ENCODE measurements at regions not wholly inside any gene's neighbourhood (a gene's known extent, or its start where the extent isn't known, plus 50 kb on each side); places are given as distances from the start of the nearest gene placed in this dataset.
A peak's percentile ranks its signal among the peaks of the same experiment; 100 is the strongest.

DNA sequence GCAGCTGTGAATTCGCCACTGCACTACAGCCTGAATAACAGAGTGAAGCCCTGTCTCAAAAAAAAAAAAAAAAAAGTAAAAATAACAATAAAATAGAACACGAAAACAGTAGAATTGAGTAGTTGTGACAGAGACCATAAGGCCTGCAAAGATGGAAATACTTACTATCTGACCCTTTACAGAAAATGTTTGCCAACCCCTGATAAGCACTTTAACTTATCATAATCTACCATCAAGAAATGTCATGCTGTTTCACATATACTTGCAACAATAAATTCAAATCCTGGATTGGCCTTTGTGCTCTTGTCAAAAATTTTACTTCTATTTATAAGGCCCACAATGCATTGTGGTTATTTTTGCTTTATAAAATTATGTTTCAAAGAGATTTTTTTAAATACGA is 75.5 kb downstream of the ING2 start (continued):
- TF ChIP-seq ZNF551 (CRISPR knock-in tag; IDR thresholded peaks at IDR 0.05), result no peak
- TF ChIP-seq, protein P1, sequence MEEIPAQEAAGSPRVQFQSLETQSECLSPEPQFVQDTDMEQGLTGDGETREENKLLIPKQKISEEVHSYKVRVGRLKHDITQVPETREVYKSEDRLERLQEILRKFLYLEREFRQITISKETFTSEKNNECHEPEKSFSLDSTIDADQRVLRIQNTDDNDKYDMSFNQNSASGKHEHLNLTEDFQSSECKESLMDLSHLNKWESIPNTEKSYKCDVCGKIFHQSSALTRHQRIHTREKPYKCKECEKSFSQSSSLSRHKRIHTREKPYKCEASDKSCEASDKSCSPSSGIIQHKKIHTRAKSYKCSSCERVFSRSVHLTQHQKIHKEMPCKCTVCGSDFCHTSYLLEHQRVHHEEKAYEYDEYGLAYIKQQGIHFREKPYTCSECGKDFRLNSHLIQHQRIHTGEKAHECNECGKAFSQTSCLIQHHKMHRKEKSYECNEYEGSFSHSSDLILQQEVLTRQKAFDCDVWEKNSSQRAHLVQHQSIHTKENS (CRISPR knock-in tag; IDR thresholded peaks at IDR 0.05), result no peak
- TF ChIP-seq EGR1 (conservative IDR thresholded peaks at IDR 0.05), result no peak
- no peak for TF ChIP-seq GTF2F1 (IDR thresholded peaks at IDR 0.05; ENCODE audit: low read depth, low read length)
- peak; percentile 81 for TF ChIP-seq CBFA2T3 (IDR thresholded peaks at IDR 0.05)
- no peak for TF ChIP-seq NFIC (IDR thresholded peaks at IDR 0.05)
- no peak for TF ChIP-seq ZNF584 (CRISPR knock-in tag; IDR thresholded peaks at IDR 0.05; ENCODE audit: low read depth)
- TF ChIP-seq PCBP2 (IDR thresholded peaks at IDR 0.05; ENCODE audit: low read depth, low read length, poor library complexity, severe bottlenecking), result no peak
- TF ChIP-seq BRCA1 (IDR thresholded peaks at IDR 0.05), result no peak
- TF ChIP-seq BRCA1 (CRISPR knock-in tag; IDR thresholded peaks at IDR 0.05), result no peak
- TF ChIP-seq BRD4 (IDR thresholded peaks at IDR 0.05), result no peak
- TF ChIP-seq ZNF121 (CRISPR knock-in tag; conservative IDR thresholded peaks at IDR 0.05), result no peak
- TF ChIP-seq ID3 (CRISPR knock-in tag; IDR thresholded peaks at IDR 0.05), result no peak
- TF ChIP-seq ID3 (tag; IDR thresholded peaks at IDR 0.05), result no peak
- TF ChIP-seq KHSRP (IDR thresholded peaks at IDR 0.05), result no peak
- TF ChIP-seq MTA2 (IDR thresholded peaks at IDR 0.05; ENCODE audit: low read depth), result 0 out of 2 replicates have a peak, but pooled peaks have one; percentile 25
- TF ChIP-seq ZSCAN29 (IDR thresholded peaks at IDR 0.05), result no peak
- no peak for TF ChIP-seq CREB1 (IDR thresholded peaks at IDR 0.05)
- no peak for TF ChIP-seq CREB1 (CRISPR knock-in tag; IDR thresholded peaks at IDR 0.05)
- TF ChIP-seq SMC3 (conservative IDR thresholded peaks at IDR 0.05; ENCODE audit: insufficient read depth, low read depth, low read length), result no peak
- TF ChIP-seq TAL1 (IDR thresholded peaks at IDR 0.05), result peak; percentile 79
- TF ChIP-seq, protein P2, sequence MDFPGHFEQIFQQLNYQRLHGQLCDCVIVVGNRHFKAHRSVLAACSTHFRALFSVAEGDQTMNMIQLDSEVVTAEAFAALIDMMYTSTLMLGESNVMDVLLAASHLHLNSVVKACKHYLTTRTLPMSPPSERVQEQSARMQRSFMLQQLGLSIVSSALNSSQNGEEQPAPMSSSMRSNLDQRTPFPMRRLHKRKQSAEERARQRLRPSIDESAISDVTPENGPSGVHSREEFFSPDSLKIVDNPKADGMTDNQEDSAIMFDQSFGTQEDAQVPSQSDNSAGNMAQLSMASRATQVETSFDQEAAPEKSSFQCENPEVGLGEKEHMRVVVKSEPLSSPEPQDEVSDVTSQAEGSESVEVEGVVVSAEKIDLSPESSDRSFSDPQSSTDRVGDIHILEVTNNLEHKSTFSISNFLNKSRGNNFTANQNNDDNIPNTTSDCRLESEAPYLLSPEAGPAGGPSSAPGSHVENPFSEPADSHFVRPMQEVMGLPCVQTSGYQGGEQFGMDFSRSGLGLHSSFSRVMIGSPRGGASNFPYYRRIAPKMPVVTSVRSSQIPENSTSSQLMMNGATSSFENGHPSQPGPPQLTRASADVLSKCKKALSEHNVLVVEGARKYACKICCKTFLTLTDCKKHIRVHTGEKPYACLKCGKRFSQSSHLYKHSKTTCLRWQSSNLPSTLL (IDR thresholded peaks at IDR 0.05), result no peak
- TF ChIP-seq SIX5 (IDR thresholded peaks at IDR 0.05; ENCODE audit: borderline replicate concordance in 1 of 2, insufficient read depth in 1 of 2, low read depth in 1 of 2, low read length in 2 of 2), result no peak
- no peak for TF ChIP-seq HNRNPK (IDR thresholded peaks at IDR 0.05; ENCODE audit: low read depth, low read length, poor library complexity, severe bottlenecking)
- no peak for TF ChIP-seq PYGO2 (tag; IDR thresholded peaks at IDR 0.05)
- TF ChIP-seq NELFE (IDR thresholded peaks at IDR 0.05; ENCODE audit: insufficient read depth, insufficient read length), result no peak
- peak; percentile 48 to 59; a peak in 3 of 4 replicates for TF ChIP-seq TRIM24 (IDR thresholded peaks at IDR 0.05)
- no peak for TF ChIP-seq POLR2B (IDR thresholded peaks at IDR 0.05; ENCODE audit: low read depth, partially characterized antibody)
- no peak for TF ChIP-seq HNRNPUL1 (IDR thresholded peaks at IDR 0.05; ENCODE audit: low read length)
